Spleen (tissue), 7 donors: ENCODE measurements at regions not wholly inside any gene's neighbourhood (a gene's known extent, or its start where the extent isn't known, plus 50 kb on each side); places are given as distances from the start of the nearest gene placed in this dataset.

Source experiments
- POLR2A ChIP-seq, 3 donors: fragments of 450-650 bp; IDR thresholded peaks; one replicate each; pipeline ENCODE4 v1.5.1; 2017; ENCODE audit warnings: antibody characterized with exemption in 3 of 3, mild to moderate bottlenecking in 1 of 3
- TF ChIP-seq, protein P1 (sequence below), 11 experiments: fragments of 200-600 bp in 7 of 11; fragments of 450-650 bp in 4 of 11; sonication (generic) in 4 of 11; IDR thresholded peaks in 8 of 11; conservative IDR thresholded peaks in 3 of 11; 1 replicate in 7 of 11; 2 replicates in 4 of 11; pipeline versions ENCODE4 v1.4.0 to v1.8.0; 2016 to 2021; ENCODE audit warnings: antibody characterized with exemption in 11 of 11, inconsistent platforms in 4 of 11, mild to moderate bottlenecking in 1 of 11
- donor health status: DM: no; HTN: no; CAD: no; lungs with moderate emphysema.
- donor health status: DM: no; HTN: no; CAD: no.
- donor health status: DM: no; HTN: no; CAD: no.

DNA sequence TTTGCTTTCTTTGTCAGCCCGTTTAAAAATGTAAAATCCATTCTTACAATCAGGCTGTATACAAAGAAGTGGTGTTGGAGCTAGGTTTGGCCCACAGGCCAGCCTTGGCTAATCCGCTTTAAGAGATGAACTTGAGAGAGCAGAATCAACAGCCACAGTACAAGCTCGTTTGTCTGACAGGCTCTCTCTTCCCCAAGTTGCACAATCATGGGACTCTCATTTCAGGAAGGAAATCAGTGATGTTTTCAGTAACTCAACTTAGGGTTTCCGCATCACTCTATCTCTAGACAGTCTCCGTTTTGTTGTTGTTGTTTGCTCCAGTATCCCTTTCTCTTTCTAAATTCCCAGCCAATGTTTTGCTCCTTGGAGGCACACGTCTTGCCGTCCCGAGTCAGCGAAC, 582.0 kb upstream of the MKI67 start:
- TF ChIP-seq, protein P1, sequence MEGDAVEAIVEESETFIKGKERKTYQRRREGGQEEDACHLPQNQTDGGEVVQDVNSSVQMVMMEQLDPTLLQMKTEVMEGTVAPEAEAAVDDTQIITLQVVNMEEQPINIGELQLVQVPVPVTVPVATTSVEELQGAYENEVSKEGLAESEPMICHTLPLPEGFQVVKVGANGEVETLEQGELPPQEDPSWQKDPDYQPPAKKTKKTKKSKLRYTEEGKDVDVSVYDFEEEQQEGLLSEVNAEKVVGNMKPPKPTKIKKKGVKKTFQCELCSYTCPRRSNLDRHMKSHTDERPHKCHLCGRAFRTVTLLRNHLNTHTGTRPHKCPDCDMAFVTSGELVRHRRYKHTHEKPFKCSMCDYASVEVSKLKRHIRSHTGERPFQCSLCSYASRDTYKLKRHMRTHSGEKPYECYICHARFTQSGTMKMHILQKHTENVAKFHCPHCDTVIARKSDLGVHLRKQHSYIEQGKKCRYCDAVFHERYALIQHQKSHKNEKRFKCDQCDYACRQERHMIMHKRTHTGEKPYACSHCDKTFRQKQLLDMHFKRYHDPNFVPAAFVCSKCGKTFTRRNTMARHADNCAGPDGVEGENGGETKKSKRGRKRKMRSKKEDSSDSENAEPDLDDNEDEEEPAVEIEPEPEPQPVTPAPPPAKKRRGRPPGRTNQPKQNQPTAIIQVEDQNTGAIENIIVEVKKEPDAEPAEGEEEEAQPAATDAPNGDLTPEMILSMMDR (IDR thresholded peaks at IDR 0.05 in 8 of 11, conservative IDR thresholded peaks at IDR 0.05 in 3 of 11), result no peak
- no peak for TF ChIP-seq POLR2A (IDR thresholded peaks at IDR 0.05)
